ENCODE measurements at regions not wholly inside any gene's neighbourhood (a gene's known extent, or its start where the extent isn't known, plus 50 kb on each side); places are given as distances from the start of the nearest gene placed in this dataset.

DNA sequence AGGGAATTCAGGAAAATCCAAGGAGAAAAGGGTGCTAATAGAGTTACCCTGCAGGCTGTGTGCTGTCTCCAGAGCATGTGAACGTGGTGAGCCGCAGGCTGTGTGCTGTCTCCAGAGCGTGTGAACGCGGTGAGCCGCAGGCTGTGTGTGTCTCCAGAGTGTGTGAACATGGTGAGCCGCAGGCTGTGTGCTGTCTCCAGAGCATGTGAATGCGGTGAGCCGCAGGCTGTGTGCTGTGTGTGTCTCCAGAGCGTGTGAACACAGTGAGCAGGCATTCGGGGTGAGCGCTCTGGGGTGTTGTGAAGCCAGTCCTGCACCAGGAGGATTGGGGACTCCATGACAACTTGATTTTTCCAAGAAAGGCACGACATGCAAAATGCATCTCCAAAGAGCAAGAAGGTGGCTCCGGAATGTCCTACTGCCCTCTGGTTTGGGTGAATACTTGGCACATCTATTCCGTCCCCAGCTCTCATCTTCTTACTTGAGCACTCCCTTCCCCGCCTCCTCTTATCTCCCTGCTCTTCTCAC is 407.9 kb upstream of the SHH start:
- in situ Hi-C loops (cut with HindIII; ENCODE audit: low pct_ligation_motif_present, low sequenced_read_pairs) = no loop called here
- Histone ChIP-seq H3K27me3 (replicated peaks) (no peaks in the 10 kb centered on the region), H3K4me3 (ENCODE audit: low read depth, low read length) (no peak overlapping the region), H3K36me3 (replicated peaks) (no peaks in the 10 kb centered on the region), H3K27ac (no peak overlapping the region)
- no peak for DNase-seq
- TF ChIP-seq, protein P1, sequence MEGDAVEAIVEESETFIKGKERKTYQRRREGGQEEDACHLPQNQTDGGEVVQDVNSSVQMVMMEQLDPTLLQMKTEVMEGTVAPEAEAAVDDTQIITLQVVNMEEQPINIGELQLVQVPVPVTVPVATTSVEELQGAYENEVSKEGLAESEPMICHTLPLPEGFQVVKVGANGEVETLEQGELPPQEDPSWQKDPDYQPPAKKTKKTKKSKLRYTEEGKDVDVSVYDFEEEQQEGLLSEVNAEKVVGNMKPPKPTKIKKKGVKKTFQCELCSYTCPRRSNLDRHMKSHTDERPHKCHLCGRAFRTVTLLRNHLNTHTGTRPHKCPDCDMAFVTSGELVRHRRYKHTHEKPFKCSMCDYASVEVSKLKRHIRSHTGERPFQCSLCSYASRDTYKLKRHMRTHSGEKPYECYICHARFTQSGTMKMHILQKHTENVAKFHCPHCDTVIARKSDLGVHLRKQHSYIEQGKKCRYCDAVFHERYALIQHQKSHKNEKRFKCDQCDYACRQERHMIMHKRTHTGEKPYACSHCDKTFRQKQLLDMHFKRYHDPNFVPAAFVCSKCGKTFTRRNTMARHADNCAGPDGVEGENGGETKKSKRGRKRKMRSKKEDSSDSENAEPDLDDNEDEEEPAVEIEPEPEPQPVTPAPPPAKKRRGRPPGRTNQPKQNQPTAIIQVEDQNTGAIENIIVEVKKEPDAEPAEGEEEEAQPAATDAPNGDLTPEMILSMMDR (IDR thresholded peaks at IDR 0.05; ENCODE audit: low read depth, low read length, missing control alignments) = no peak

DNA sequence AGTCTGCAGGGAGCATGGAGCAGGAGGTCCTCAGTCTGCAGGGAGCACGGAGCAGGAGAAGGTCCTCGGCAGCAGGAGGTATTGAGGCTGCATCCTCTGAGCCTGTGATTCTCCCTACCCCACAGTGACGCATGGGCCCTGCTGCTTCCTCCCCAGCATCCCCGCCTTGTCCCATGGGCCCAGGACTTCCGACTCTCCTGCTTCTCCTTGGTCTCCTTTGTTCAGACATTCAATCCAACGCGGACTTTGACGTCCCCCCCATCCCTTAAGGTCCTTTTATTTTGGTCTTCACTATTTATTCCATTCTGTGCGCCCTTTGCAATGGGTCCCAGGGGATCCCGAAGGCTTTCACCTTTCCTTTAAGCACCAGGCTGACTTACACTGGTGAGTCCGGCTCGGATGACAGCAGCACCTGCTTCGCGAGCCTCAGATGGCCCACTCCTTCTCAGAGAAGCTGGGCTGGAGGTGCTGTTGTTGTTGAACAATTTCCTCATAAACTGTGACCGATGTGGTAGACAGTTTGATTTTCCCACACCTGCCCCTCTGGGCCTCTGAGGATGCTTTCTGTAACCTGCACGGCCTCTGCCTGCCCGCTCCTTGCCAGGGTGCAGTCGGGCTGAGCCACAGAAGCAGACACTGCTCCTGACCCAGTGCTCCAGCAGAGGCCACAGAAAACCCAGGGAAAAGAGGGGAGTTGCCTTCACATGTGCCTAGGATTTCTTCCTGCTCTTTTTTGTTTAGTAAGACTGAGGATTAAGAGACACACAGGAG is 407.2 kb upstream of the SHH start:
- no peak overlapping the region for H3K4me3 ChIP-seq (ENCODE audit: low read depth, low read length)
- no peak overlapping the region for H3K27ac ChIP-seq
- no peak for DNase-seq
- in situ Hi-C loops (cut with HindIII; ENCODE audit: low pct_ligation_motif_present, low sequenced_read_pairs) = no loop called here
- H3K36me3 ChIP-seq (replicated peaks) = no peaks in the 10 kb centered on the region
- H3K27me3 ChIP-seq (replicated peaks) = no peaks in the 10 kb centered on the region
- TF ChIP-seq, protein P1 (IDR thresholded peaks at IDR 0.05; ENCODE audit: low read depth, low read length, missing control alignments) = no peak

DNA sequence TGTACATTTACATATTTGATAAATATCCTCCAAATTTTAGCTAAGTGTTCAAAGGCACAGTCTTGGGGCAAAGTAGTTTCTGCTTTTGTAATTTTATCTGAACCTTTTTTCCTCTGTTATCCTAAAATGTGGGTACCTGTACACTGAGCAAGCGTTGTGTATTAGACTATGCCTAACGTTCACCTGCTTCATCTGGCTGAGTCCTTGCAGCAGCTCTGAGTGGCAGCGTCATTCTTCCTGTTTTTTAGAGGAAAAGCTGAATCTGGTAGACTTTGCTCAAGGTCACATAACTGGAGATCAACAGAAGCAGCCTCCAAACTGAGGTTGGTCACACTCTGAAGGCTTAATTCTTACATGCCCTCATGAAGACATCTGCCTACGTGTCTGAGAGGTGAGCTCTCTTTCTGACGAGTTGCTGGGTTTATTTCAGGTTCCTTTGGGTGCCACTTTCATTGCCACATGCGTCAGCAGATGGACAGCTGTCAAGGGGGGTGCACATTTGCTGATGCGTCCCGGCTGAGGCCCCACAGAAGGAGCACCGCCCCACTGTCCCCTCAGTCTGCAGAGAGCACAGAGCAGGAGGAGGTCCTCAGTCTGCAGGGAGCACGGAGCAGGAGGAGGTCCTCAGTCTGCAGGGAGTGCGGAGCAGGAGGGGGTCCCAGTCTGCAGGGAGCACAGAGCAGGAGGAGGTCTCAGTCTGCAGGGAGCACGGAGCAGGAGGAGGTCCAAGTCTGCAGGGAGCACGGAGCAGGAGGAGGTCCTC is 406.5 kb upstream of the SHH start:
- no peak overlapping the region for H3K27ac ChIP-seq
- no peaks in the 10 kb centered on the region for H3K36me3 ChIP-seq (replicated peaks)
- no peaks in the 10 kb centered on the region for H3K27me3 ChIP-seq (replicated peaks)
- no peak overlapping the region for H3K4me3 ChIP-seq (ENCODE audit: low read depth, low read length)
- in situ Hi-C loops (cut with HindIII; ENCODE audit: low pct_ligation_motif_present, low sequenced_read_pairs) = no loop called here
- TF ChIP-seq, protein P1 (IDR thresholded peaks at IDR 0.05; ENCODE audit: low read depth, low read length, missing control alignments) = no peak
- no peak for DNase-seq

DNA sequence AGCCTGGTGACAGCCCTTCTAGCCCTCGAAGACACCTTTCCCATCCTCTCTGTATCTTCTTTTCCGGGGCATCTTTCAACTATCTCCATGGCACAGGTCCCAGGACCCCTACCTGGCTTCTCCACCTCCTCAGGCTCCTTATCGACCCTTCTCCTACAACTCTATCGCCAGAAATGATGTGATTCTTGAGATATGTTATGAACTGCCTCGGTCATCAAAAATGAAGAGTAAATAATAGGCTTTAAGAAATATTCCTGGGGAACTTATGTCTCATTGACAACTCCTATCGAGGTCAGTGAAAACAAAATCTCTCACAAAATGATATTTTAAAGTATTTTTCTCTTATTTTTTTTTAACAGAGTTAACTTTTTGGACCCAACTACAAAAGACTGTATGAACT is 405.5 kb upstream of the SHH start:
- in situ Hi-C loops (cut with HindIII; ENCODE audit: low pct_ligation_motif_present, low sequenced_read_pairs) = no loop called here
- TF ChIP-seq, protein P1 (IDR thresholded peaks at IDR 0.05; ENCODE audit: low read depth, low read length, missing control alignments) = no peak
- Histone ChIP-seq H3K36me3 (replicated peaks) (no peaks in the 10 kb centered on the region), H3K4me3 (ENCODE audit: low read depth, low read length) (no peak overlapping the region), H3K27me3 (replicated peaks) (no peaks in the 10 kb centered on the region), H3K27ac (no peak overlapping the region)
- DNase-seq = no peak

DNA sequence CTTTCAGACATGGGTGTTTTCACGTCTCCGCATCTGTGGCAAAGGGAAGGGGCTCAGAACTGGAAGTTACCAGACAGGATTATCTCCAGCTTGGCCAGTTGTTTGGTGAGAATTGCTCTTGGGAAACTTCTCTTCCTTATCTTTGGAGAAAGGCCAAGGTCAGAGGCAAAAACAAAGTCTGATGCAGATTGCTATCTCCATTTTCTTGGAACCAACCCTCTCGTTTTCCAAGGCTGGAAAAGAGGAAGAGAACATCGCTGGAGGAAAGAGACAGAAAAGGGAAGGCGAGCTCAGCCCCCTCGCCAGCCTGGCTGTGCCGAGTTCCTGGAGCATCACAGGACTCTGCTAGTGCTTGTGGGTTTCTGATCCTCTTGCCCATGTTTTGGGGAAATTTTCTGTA is 396.8 kb upstream of the SHH start:
- Histone ChIP-seq H3K27me3 (replicated peaks) (no peaks in the 10 kb centered on the region), H3K27ac (no peak overlapping the region), H3K36me3 (replicated peaks) (no peaks in the 10 kb centered on the region), H3K4me3 (ENCODE audit: low read depth, low read length) (no peak overlapping the region)
- DNase-seq = no peak
- TF ChIP-seq, protein P1 (IDR thresholded peaks at IDR 0.05; ENCODE audit: low read depth, low read length, missing control alignments) = no peak
- in situ Hi-C loops (cut with HindIII; ENCODE audit: low pct_ligation_motif_present, low sequenced_read_pairs) = no loop called here

Measured in brain microvascular endothelial cell (primary cell).